Hepatic stellate cell (primary cell): ENCODE measurements at regions not wholly inside any gene's neighbourhood (a gene's known extent, or its start where the extent isn't known, plus 50 kb on each side); places are given as distances from the start of the nearest gene placed in this dataset.

ENCODE experiments used
- DNase-seq: peaks from one replicate; pipeline ENCODE4 v3.0.0; 2011; ENCODE audit warnings: low spot score

DNA sequence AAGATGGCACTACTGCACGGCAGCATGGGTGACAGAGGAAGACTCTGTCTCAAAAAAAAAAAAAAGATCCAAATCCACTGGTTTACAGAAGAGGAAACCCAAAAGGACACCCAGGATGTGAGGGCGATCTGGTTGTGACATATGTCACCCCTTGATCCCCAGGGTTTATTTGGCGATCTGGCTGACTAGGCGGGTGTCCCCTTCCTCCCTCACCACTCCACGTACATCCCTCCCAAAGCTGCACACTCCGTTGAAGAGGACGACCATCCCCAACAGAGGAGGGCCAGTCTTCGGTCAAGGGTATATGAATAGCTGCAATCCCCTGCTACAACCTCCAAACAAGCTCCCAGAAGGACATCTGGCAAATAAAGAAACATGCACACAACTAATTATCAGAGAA, 111.6 kb downstream of the HTR5A start:
- DNase-seq = no peak

DNA sequence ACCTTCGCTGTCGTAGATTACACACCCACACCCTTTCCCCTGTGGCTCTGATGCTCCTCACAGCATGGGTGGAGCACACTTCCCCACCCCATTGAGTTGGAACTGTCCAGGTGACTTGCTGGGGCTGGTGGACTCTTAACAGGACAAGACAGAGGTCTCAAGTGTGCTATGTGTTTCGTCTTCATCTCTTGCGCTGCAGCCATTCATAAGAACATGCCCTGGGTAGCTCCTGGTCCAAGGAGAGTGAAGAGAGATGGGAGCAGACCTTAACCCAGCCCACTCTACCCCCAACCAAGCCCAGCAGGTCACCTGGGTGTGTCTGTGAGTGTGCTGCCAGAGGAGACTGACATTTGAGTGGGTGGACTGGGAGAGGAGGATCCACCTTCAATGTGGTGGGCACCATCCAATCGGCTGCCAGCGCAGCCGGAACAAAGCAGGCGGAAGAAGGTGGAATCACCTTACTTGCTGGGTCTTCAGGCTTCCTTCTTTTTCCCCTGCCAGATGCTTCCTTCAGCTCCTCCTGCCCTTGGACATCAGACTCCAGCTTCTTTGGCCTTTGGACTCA, 112.4 kb downstream of the HTR5A start:
- DNase-seq = no peak

DNA sequence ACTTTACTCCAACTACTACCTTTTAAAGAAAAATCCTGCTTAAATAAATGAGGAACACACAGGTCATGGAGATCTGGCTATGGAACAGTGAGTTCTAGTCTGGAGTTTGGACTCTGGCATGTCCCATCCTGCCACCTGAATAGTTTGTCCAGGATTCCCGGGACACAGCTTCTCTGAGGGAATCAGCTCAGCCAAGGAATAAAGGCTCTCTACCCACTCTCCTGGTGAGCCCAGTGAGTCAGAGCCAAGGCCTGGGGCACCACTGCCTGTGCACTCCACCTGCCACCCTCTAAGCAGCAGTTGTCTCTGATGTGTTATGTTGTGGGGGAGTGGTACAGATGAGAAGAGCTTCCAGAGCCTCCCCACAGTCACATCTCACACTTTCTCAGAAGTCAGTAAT, 113.5 kb downstream of the HTR5A start:
- DNase-seq = no peak

DNA sequence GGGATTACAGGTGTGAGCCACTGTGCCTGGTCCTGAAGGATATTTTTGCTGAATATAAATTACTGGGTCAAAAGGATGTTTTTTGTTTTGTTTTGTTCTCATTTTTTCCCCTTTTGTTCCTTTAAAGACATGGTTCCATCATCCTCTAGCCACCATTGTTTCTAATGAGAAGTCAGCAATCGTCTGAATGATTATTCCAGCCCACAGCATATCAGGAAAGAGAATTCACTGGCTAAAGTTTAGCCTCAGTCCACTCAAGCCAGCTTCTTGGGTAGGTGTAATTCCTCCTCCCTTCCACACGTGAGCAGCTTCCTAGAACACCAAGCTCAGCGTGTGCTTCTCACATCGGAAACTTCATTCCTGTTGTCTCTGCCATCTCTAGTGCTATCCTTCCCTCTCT, 112.8 kb upstream of the INSIG1 start:
- DNase-seq = no peak

DNA sequence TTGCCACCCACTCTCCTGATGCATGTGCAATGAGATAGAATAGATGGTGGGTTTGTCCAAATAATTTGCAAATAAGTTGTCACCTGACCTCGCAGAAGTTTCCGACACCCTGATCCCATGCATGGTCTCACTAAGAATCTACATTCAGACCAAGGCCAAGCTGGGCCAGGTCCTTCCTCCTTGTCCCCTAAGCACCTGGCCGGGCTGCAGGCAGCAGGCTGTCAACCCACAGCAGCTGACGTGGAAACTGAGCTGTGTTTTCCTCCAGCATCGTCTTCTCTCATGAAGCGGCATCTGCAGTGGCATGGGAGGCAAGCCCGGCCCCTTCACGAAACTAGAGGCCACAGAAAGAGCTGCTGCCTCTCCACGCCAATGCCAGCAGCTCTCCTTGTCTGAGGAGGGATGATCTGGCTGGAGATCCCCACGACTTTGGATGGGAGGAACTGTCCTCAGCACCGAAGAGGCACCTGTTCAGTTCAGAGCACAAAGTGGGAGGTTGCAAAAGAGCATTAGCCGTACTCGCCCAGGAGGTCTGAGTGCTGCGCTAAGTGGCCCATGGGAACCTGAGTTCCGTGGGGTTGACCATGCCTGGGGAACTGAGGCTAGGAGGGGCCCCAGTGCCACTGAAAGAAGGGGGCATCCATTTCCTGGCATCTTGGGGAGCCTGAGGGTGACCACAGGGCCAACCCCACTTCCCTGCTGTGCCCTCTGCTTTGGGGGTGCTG, 110.5 kb upstream of the INSIG1 start:
- no peak for DNase-seq

DNA sequence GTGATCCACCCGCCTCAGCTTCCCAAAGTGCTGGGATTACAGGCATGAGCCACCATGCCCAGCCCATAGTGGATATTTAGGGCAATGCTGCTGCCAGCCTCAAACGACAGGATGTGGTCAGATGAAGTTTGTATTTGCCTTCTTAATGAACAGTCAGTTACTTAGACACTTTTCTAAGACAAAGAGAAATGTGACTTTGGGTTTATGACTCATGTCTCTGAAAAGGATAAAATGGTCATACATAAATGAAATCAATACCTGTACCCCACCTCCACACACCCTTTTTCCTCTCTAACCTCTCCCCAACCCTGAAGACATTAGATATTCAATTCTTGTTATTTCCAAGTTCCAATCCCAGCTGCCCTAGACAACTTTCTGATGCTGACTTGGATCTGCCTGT, 109.3 kb upstream of the INSIG1 start:
- no peak for DNase-seq

DNA sequence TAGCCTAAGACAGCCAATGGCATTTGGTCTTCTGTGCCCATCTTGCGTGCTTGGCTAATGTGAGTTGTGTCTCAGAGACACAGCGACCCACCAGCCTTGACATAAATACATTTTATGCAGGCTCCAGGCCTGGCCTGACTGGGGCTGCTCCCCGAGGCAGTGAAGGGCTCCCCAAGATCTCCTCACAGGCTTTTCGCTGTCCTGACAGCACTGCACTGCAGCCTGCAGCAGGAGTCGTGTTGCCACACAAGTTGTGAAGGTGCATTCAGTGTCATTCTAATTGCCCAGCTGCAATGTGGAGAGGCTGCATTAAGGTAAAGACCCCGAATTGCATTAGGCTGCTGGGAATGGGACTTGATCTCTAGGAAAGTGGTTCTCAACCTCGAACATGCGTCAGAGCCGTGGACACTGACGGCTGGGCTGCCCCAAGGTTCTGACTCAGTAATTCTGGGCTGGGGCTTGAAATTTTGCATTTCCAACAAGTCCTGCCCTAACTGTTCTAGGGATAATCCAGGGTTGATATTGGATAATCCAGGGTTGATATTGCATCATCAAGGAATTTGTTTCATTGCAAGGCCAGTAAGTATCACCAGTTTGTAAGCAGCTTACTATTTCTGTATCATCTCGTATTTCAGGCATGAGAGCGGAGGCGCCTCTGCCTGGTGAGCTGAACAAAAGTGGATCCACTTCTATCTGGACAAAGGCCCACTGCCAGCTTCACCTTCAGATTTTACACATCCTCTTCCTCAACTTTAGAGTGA, 108.7 kb upstream of the INSIG1 start:
- no peak for DNase-seq

DNA sequence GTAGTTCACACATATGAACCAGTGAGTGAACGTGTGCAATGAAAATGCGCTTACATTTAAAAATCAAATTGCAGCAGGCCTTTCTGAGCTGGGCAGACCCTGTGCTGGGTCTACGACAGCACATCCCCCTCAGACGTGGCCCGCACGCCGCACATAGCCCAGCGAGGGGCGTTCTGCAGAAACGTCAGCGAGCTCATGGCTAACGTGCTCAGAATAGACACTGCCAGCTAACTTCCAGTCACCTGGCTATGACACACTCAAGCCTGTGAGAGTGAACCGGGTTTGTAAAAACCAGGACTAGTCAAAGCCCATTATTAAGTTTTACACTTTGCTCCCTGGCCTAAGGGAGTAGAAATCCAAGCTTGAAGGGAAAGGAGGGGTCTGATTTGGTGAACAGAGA, 108.1 kb upstream of the INSIG1 start:
- DNase-seq = no peak

DNA sequence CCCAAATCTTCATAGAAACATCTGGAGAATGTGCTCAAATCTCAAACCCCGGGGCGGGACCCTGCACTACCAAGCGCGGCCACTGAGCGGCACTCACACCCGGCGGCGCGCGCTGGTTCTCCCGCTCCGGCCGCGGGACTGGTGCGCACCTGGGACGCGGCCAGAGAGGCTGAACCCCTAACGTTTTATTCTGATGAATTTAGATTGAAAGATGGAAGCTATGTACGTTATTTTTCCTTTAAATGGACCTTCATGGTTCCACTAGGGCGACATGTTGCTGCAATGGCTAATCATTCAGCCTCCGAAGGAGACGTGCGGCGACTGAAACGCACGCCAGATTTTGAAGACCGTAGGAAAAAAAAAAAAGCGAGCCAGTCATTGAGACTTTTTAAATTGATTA, 107.0 kb upstream of the INSIG1 start:
- peak; percentile 57 for DNase-seq

DNA sequence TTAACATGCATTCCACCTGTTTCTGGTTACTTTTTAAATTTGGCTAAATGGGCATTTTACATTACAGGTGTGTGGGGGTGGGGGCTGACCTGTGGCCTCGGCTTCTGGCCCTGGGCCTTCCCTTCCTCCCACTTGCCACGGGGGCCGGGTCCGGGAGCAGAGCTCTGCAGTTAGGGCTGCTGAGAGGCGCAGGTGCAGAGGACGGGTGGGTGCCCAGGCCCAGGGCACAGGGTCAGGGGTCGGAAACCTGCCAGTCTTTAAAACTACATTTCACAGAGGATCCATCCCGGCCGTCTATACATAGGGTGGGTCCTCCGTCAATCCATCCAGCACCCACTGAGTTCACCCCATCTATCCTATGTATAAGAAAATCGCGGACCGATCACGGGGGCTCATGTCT, 106.5 kb upstream of the INSIG1 start:
- no peak for DNase-seq

DNA sequence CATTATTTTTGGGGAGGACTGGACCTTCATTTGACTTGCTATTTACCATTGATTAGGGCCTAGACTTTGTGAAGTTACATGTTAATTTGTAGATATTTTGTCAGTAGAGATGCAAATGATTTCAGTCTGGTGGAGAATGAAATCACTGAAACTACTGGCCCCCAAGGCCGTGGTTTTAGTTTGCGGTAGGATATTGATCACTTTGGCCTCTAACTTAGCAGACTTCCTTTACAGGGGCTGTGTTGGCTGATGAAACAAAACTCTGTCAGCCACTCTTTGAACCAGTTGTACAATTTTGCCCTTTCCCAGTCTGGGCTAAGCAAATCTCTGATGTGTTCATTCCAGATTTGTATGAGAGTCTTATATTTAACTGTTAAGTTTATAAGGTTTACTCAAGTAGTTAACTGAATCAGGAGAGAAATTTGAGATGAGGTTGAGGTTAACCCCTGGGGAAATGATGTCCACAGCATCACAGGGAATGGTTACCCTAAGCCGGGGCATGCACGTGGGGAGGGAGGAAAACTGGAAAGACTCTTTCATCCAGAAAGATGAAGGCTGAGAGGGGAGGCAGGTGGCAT, 105.7 kb upstream of the INSIG1 start:
- no peak for DNase-seq

DNA sequence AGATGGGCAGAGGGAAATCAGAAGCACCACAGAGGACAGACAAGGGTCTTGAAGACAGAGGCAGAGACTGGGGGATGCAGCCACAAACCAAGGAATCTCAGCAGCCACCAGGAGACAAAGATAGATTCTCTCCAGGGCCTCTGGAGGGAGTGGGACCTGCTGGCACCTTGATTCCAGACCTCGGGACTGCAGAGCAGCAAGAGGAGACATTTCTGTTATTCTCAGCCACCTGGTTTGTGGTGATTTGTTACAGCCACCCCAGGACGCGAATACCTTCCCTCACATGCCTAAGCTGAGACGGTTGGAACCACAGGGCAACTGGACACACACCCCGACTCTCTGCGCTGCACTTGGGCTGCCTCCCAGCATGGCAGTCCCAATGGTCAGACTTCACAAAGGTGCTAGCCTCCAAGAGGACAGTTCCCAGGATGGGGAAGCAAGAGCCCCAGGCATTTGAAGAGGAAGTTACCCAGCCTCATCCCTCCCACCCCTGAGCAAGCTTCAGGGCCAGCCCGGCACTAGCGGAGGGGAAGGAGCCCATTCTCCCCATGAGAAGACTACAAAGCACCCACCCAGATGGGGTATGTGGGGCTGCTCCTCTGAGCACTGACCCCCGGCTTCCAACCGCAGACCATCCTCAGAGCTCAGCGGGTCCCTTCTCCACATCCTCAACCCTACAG, 104.6 kb upstream of the INSIG1 start:
- no peak for DNase-seq

DNA sequence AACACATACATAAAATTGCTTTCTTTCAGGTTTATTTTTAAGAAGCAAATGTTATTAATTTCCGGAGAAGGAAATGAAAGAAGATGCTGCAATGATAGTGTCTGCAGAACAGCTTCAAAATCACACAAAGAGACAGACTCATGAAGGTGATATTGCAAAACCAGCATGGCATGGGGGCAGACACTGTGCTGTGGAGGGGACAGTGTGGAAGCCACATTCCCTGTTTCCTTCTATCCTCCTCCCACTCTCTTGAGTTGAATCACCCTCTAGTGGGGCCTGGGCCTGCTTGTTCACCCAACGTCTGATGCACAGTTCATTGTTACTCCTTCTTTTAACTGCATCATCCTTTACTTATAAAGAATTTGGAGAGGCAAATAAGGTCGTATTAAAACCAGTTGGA, 104.0 kb upstream of the INSIG1 start:
- no peak for DNase-seq

DNA sequence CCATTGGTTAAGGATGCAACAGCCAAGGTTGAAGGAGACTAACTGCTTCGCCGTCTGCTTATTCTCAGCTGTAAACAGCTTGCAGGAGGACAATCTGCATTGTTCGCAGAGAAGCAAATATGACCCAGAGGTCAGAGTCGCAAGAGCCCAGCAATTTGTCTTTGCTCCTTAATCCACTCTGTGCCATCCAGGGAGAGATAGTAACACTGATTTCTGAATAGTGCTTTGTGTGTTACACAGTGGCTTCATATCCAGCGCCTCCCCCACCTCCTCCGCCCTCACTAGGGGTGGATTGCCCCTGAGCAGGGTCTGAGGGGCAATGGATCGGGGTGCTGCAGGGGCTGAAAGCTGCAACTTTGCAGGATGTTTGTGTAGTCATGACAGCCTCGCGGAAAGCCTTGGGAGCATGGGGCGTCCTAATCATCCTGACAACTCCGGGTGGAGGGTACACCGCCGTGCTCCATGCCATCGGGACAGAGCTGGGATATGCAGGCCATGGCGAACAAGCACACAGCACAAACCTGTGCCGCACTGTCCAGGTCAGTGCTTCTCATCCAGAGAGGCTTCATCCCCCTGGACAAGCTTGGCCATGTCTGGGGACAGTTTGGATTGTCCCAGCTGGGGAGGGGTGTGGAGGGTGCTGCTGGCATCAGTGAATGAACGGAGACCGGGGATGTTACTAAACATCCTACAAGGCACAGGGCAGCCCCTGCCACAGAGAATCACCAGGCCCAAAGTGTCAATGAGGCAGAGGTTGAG, 103.1 kb upstream of the INSIG1 start:
- no peak for DNase-seq

DNA sequence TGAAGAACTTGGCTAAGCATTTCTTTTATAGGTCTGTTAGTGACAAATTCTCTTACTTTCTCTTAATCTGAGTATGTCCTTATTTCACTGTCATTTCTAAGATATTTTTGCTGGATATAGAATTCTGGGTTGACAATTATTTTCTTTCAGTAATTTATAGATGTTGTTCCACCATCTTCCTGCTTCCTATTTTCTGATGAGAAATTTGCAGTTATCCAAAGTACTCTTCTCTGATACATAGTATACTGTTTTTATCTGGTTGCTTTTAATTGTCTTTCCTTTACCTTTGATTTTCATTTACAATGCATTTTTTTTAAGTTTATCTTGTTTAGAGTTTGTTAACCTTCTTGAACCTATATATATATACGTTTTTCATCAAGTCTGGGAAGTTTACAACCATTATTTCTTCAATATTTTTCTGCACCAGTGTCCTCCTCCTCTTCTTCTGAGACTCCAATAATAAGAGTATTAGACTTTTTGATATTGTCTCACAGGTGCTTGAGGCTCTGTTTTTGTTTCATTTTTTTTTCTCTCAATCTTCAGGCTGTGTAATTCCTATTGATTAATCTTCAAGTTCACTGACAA, 101.6 kb upstream of the INSIG1 start:
- DNase-seq = no peak

DNA sequence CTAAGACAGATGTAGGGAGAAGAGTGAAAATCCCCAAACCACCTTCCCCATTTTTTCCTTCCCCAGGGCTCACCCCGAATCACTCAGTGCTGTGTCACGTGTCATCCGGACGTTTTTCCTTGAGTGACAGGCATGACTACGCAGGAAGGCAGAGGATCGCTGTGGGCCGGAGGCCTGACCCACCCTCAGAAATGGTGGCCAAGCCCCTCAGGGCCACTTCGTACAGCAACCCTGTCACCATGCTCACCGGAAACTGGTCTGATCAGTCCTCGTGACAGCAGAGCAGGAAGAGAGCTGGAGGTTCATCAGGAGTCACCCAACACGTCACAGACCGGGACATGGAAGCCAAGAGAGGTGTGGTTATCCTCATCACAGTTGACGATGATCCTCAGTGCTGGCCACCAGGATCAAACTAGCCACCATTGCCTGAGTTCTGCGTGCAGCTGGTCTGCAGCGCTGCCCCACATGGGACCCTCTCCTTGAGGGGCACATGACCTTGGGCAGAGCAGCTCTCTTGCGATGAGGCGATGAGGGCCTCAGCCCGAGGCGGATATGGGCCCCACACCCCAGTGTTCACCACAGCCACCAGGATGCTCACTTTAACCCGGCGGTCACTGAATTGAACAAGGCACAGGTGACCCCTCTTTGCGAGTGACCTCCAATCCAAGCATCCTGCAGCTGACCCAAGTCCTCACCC, 99.3 kb upstream of the INSIG1 start:
- no peak for DNase-seq

DNA sequence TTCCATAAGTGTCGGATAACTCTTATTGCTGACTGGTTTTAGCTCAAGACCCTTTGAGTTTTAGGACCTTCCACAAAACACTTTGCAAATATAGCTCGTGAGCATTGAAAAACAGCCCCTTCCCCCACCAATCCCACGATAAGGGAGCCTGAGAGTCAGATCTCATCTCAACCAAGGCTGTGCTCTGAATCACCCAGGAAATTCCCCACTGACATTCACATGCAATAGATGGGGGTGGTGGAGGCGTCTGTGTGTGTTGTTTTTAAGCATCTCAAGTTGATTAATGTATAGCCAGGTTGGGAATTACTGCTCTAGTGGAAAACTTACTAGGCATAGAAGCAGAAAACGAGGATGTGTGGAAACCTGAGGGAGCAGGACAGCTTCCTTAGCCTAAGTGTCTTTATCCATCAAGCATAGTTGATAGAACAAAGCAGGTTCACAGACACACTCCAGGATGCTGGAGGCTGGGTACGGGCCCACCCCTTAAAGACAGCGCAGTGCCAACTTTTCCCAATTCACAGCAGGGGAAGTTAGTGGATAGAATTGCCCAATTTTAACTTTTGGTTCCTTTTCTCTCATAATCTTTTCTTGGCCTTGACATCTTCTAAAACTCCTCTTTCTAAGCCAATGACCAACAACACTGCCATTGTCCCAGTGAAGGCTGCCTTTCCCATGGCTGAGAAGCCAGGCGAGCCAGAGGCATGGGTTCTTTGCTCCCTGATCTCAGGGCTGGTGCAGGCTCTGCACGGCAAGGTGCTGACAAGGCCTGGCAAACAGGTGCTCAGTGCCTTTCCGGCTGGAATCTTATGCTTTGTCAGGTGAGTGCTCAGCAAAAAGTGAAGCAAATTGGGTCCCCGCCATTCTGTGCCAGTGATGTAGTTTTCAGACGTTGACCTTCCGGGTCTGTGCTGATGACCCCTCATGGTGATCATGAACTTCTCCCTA, 98.5 kb upstream of the INSIG1 start:
- peak; percentile 67 for DNase-seq

DNA sequence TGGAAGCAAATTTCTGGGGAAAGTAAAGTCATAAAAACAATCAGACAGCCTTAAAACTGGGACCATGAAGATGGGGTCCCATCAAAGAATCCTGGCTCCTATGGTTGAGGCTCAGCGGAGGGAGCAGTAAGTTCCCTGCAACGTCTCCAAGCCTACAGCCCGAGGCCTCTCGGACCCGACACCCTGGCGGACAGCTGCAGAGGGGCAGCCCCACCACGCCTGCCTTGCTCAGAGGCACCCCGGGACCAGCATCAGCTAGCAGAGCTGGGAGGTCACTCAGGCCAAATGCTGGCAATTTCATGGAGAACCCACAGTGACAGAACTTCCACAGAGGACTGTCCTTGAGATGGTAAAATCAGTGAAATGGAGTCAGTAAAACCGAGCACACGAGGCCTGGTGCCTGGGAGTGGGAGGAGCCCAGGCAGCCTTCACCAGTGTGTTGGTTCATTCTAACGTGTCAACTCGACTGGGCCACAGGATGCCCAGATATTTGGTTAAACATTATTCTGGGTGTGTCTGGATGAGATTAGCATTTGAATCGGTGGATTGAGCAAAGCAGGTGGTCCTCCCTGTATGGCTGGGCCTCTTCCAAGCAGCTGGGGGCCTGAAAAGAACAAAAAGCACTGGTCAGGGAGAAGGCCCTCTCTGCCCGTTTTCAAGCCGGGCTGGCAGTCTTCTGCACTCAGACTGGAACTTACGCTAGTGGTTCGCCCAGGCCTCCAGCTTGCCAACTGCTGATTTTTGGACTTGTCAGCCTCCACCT, 96.2 kb upstream of the INSIG1 start:
- no peak for DNase-seq
